HCT116 (cell line): ENCODE measurements at regions not wholly inside any gene's neighbourhood (a gene's known extent, or its start where the extent isn't known, plus 50 kb on each side); places are given as distances from the start of the nearest gene placed in this dataset.

Experiments
- ATAC-seq: fragments of 200-7000 bp; cut with Tn5 transposase; 2 replicates; pipeline ENCODE4 v1.9.1; 2020; ENCODE audit warnings: mild to moderate bottlenecking, moderate library complexity
- BruUV-seq: library from RNA; stranded (reverse); fragments of 400-500 nt; replicated peaks from 2 replicates; lab custom pipeline; 2021; lab: Mats Ljungman, UMichigan
- CTCF ChIA-PET: fragments of 300-600 bp; sonication (Branson Sonifier 250); formaldehyde crosslinking; loops from one replicate; lab custom pipeline; 2021; ENCODE audit warnings: antibody characterized with exemption; lab: Charles Lee
- POLR2A ChIA-PET: fragments of 300-600, 350-600 bp; sonication (Branson Sonifier 250); formaldehyde crosslinking; loops from one replicate; lab custom pipeline; 2021; ENCODE audit warnings: antibody characterized with exemption; lab: Charles Lee
- RAD21 ChIA-PET, 2 experiments: fragments of 300-600 bp; sonication (Branson Sonifier 250); formaldehyde crosslinking; loops; one replicate each; lab custom pipeline; 2023; ENCODE audit warnings: low total read pairs in 2 of 2; ENCODE audit not compliant: uncharacterized antibody in 2 of 2, unreplicated experiment in 2 of 2, low non-redundant PET in 1 of 2; lab: Charles Lee
- DNase-seq: peaks from one replicate; pipeline ENCODE4 v3.0.0-alpha.2; 2010; ENCODE audit warnings: low read depth, low spot score
- H2AFZ ChIP-seq: fragments of 200-600 bp; shearing (Covaris generic), sonication (generic); 2 replicates; pipeline ENCODE4 v1.6.1; 2017; ENCODE audit warnings: low read depth, mixed run types, mixed read lengths, antibody characterized with exemption, low read length; ENCODE audit not compliant: poor library complexity, severe bottlenecking
- H3K27ac ChIP-seq: 2 replicates; pipeline ENCODE4 v1.5.1; 2012; ENCODE audit warnings: low read depth, low read length
- H3K27me3 ChIP-seq: fragments of 200-600 bp; sonication (generic); 2 replicates; pipeline ENCODE4 v1.6.1; 2016; ENCODE audit warnings: mixed run types, low read length, mixed read lengths; ENCODE audit not compliant: insufficient read depth
- H3K36me3 ChIP-seq, 2 experiments: fragments of 200-500 bp in 1 of 2; fragments of 200-600 bp in 1 of 2; sonication (Bioruptor generic) in 1 of 2; sonication (generic) in 1 of 2; 2 replicates each; pipeline versions ENCODE4 v1.5.1 to v1.6.1; 2014 to 2016; ENCODE audit warnings: low read length in 2 of 2, inconsistent platforms in 1 of 2, mixed read lengths in 1 of 2, mixed run types in 1 of 2; ENCODE audit not compliant: insufficient read depth in 2 of 2, control insufficient read depth in 1 of 2
- H3K4me1 ChIP-seq, 2 experiments: fragments of 200-600 bp in 1 of 2; sonication (generic) in 1 of 2; 2 replicates each; pipeline versions ENCODE4 v1.5.1 to v1.6.1; 2012 to 2017; ENCODE audit warnings: low read length in 2 of 2, inconsistent platforms in 1 of 2, mild to moderate bottlenecking in 1 of 2, mixed read lengths in 1 of 2, mixed run types in 1 of 2, moderate library complexity in 1 of 2; ENCODE audit not compliant: insufficient read depth in 2 of 2, control insufficient read depth in 1 of 2
- H3K4me2 ChIP-seq: fragments of 200-600 bp; sonication (generic); 2 replicates; pipeline ENCODE4 v1.6.1; 2017; ENCODE audit warnings: mixed run types, low read length, mixed read lengths
- H3K4me3 ChIP-seq, 2 experiments: fragments of 200-600 bp in 1 of 2; sonication (generic) in 1 of 2; replicated peaks in 1 of 2; 2 replicates each; pipeline ENCODE4 v1.5.1; 2011 to 2016; ENCODE audit warnings: low read length in 2 of 2, control low read depth in 1 of 2, low read depth in 1 of 2, mild to moderate bottlenecking in 1 of 2, mixed read lengths in 1 of 2, mixed run types in 1 of 2
- H3K79me2 ChIP-seq: fragments of 200-600 bp; sonication (generic); 2 replicates; pipeline ENCODE4 v1.6.1; 2017; ENCODE audit warnings: mild to moderate bottlenecking, mixed run types, low read length, moderate library complexity, mixed read lengths; ENCODE audit not compliant: insufficient read depth
- H3K9ac ChIP-seq: fragments of 200-600 bp; sonication (generic); 2 replicates; pipeline ENCODE4 v1.6.1; 2016; ENCODE audit warnings: low read length, mixed read lengths
- H3K9me2 ChIP-seq: fragments of 200-600 bp; sonication (generic), shearing (Covaris generic); 2 replicates; pipeline ENCODE4 v1.6.1; 2017; ENCODE audit warnings: mixed run types, mild to moderate bottlenecking, moderate library complexity; ENCODE audit not compliant: insufficient read depth
- H3K9me3 ChIP-seq, 2 experiments: fragments of 200-500 bp in 1 of 2; fragments of 200-600 bp in 1 of 2; sonication (Bioruptor generic) in 1 of 2; sonication (generic) in 1 of 2; 2 replicates each; pipeline ENCODE4 v1.6.1; 2014 to 2017; ENCODE audit warnings: low read length in 2 of 2, mixed read lengths in 2 of 2, inconsistent platforms in 1 of 2, low read depth in 1 of 2, mild to moderate bottlenecking in 1 of 2, mixed run types in 1 of 2, moderate library complexity in 1 of 2; ENCODE audit not compliant: control insufficient read depth in 1 of 2, insufficient read depth in 1 of 2
- H4K20me1 ChIP-seq: fragments of 200-600 bp; sonication (generic), shearing (Covaris generic); 2 replicates; pipeline ENCODE4 v1.6.1; 2017; ENCODE audit warnings: mixed run types, mild to moderate bottlenecking, moderate library complexity; ENCODE audit not compliant: insufficient read depth
- ATF3 ChIP-seq: IDR thresholded peaks from 2 replicates; pipeline ENCODE4 v1.6.1; 2012
- CBX3 ChIP-seq: IDR thresholded peaks from 2 replicates; pipeline ENCODE4 v1.6.1; 2012; ENCODE audit warnings: low read depth
- CTCF ChIP-seq, 3 experiments: fragments of 200-600 bp in 1 of 3; sonication (generic) in 1 of 3; IDR thresholded peaks in 2 of 3; conservative IDR thresholded peaks in 1 of 3; 2 replicates each; pipeline ENCODE4 v1.5.1; 2012 to 2017; ENCODE audit warnings: low read depth in 2 of 3, low read length in 2 of 3, antibody characterized with exemption in 1 of 3, borderline replicate concordance in 1 of 3, control low read depth in 1 of 3, mild to moderate bottlenecking in 1 of 3, mixed read lengths in 1 of 3, mixed run types in 1 of 3, moderate library complexity in 1 of 3; ENCODE audit not compliant: insufficient read depth in 1 of 3
- ELF1 ChIP-seq: IDR thresholded peaks from 2 replicates; pipeline ENCODE4 v1.6.1; 2012; ENCODE audit warnings: low read depth, borderline replicate concordance
- EZH2phosphoT487 ChIP-seq: fragments of 200-600 bp; IDR thresholded peaks from 2 replicates; pipeline ENCODE4 v1.6.1; 2018; ENCODE audit warnings: antibody characterized with exemption, borderline replicate concordance
- FOSL1 ChIP-seq: IDR thresholded peaks from 2 replicates; pipeline ENCODE4 v1.6.1; 2012; ENCODE audit warnings: low read depth
- MAX ChIP-seq: IDR thresholded peaks from 2 replicates; pipeline ENCODE4 v1.6.1; 2012
- POLR2AphosphoS5 ChIP-seq: IDR thresholded peaks from 2 replicates; pipeline ENCODE4 v1.6.1; 2011; ENCODE audit warnings: mild to moderate bottlenecking, low read depth, low read length, moderate library complexity
- REST ChIP-seq: IDR thresholded peaks from 2 replicates; pipeline ENCODE4 v1.6.1; 2012; ENCODE audit warnings: low read depth
- SRF ChIP-seq: IDR thresholded peaks from 2 replicates; pipeline ENCODE4 v1.6.1; 2012; ENCODE audit warnings: low read depth
- ZBTB33 ChIP-seq: IDR thresholded peaks from 2 replicates; pipeline ENCODE4 v1.6.1; 2011; ENCODE audit warnings: mild to moderate bottlenecking, low read length, moderate library complexity; ENCODE audit not compliant: insufficient replicate concordance; ENCODE audit errors: extremely low read depth
- ZFX ChIP-seq: fragments of 450-650 bp; IDR thresholded peaks from 2 replicates; pipeline ENCODE4 v1.6.1; 2017
- ZNF274 ChIP-seq: fragments of 200-500 bp; sonication (Bioruptor generic); IDR thresholded peaks from 2 replicates; pipeline ENCODE4 v1.6.1; 2014; ENCODE audit warnings: mild to moderate bottlenecking, low read depth, low read length, inconsistent platforms
- intact Hi-C: fragments of 100-400 bp; cut with micrococcal nuclease; formaldehyde crosslinking; loops from 2 replicates; pipeline ENCODE4 v1.10.0; 2022

GRCh38 chr16:61194573-61194972 is 841.7 kb downstream of the CDH8 start:
- Histone ChIP-seq H3K9me2 (no peaks in the 10 kb centered on the region), H2AFZ (no peak overlapping the region), H3K4me2 (no peak overlapping the region), H4K20me1 (no peaks in the 10 kb centered on the region), H3K36me3 (no peaks in the 10 kb centered on the region), H3K9me3 (peaks cover 6 to 7% of the 10 kb centered on the region in 2 experiments; a peak in 2 of 4 replicates), H3K4me3 (no peak overlapping the region), H3K79me2 (no peaks in the 10 kb centered on the region), H3K27me3 (no peaks in the 10 kb centered on the region), H3K9ac (no peak overlapping the region), H3K4me1 (no peaks in the 10 kb centered on the region), H3K27ac (no peak overlapping the region)
- ChIA-PET POLR2A (no interaction called here), CTCF (no interaction called here), RAD21 (no interaction called here)
- intact Hi-C loops: no loop called here
- DNase-seq (no peak), ATAC-seq (no peak)
- TF ChIP-seq MAX: no peak
- no peak for TF ChIP-seq ELF1
- no peak for TF ChIP-seq ATF3
- TF ChIP-seq SRF: no peak
- no peak for TF ChIP-seq CBX3
- no peak for TF ChIP-seq ZNF274
- no peak for TF ChIP-seq POLR2AphosphoS5
- TF ChIP-seq REST: no peak
- TF ChIP-seq CTCF (IDR thresholded peaks at IDR 0.05 in 2 of 3, conservative IDR thresholded peaks at IDR 0.05 in 1 of 3; ENCODE audit: borderline replicate concordance in 1 of 3, insufficient read depth in 1 of 3, low read depth in 2 of 3, low read length in 2 of 3): no peak
- no peak for TF ChIP-seq EZH2phosphoT487
- no peak for TF ChIP-seq FOSL1
- no peak for TF ChIP-seq ZFX
- no peak for TF ChIP-seq ZBTB33
- BruUV-seq: no TSS peak
